KBM-7 (cell line): ENCODE measurements at regions not wholly inside any gene's neighbourhood (a gene's known extent, or its start where the extent isn't known, plus 50 kb on each side); places are given as distances from the start of the nearest gene placed in this dataset.

Source experiments
- DNase-seq: peaks from one replicate; pipeline ENCODE4 v3.0.0-alpha.2; 2015
- in situ Hi-C: fragments of 300-500 bp; cut with MboI; formaldehyde crosslinking; loops from 2 replicates; pipeline ENCODE4 v1.14.3; 2020; ENCODE audit warnings: low sequenced_read_pairs, low pct_unique_long_range_greater_than_20kb, mixed read lengths

GRCh38 chr3:3745693-3746092 is 53.5 kb upstream of the LRRN1 start:
- in situ Hi-C loops: no loop called here
- no peak for DNase-seq

GRCh38 chr3:3744826-3745225 is 54.4 kb upstream of the LRRN1 start:
- no peak for DNase-seq
- in situ Hi-C loops: no loop called here

GRCh38 chr3:3743754-3744153 is 55.5 kb upstream of the LRRN1 start:
- in situ Hi-C loops: no loop called here

GRCh38 chr3:3740061-3740460 is 59.2 kb upstream of the LRRN1 start:
- in situ Hi-C loops: no loop called here

More at GRCh38 chr3:3743754-3744153, 55.5 kb upstream of the LRRN1 start:
- DNase-seq: no peak

GRCh38 chr3:3739330-3740060 is 59.7 kb upstream of the LRRN1 start:
- in situ Hi-C loops: no loop called here

More at GRCh38 chr3:3740061-3740460, 59.2 kb upstream of the LRRN1 start:
- no peak for DNase-seq

GRCh38 chr3:3737531-3737930 is 61.7 kb upstream of the LRRN1 start:
- DNase-seq: no peak
- in situ Hi-C loops: no loop called here

More at GRCh38 chr3:3739330-3740060, 59.7 kb upstream of the LRRN1 start:
- DNase-seq: no peak

- no peak for DNase-seq
- in situ Hi-C loops: no loop called here
Measured at GRCh38 chr3:3735919-3736318, 63.3 kb upstream of the LRRN1 start.

GRCh38 chr3:3734881-3735280 is 64.3 kb upstream of the LRRN1 start:
- in situ Hi-C loops: no loop called here
- no peak for DNase-seq

- no peak for DNase-seq
- in situ Hi-C loops: no loop called here
Measured at GRCh38 chr3:3729261-3729660, 70.0 kb upstream of the LRRN1 start.

GRCh38 chr3:3726549-3726948 is 72.7 kb upstream of the LRRN1 start:
- in situ Hi-C loops: no loop called here
- DNase-seq: no peak

GRCh38 chr3:3714572-3714971 is 84.7 kb upstream of the LRRN1 start:
- DNase-seq: no peak
- in situ Hi-C loops: no loop called here

- no peak for DNase-seq
- in situ Hi-C loops: no loop called here
Measured at GRCh38 chr3:3712971-3713370, 86.3 kb upstream of the LRRN1 start.

- no peak for DNase-seq
- in situ Hi-C loops: no loop called here
Measured at GRCh38 chr3:3708769-3709115, 90.5 kb upstream of the LRRN1 start.

GRCh38 chr3:3707858-3708768 is 91.1 kb upstream of the LRRN1 start:
- no peak for DNase-seq
- in situ Hi-C loops: no loop called here

GRCh38 chr3:3705090-3705775 is 94.0 kb upstream of the LRRN1 start:
- DNase-seq: no peak
- in situ Hi-C loops: no loop called here

GRCh38 chr3:3701949-3702348 is 97.3 kb upstream of the LRRN1 start:
- in situ Hi-C loops: no loop called here

GRCh38 chr3:3699816-3700633 is 99.2 kb upstream of the LRRN1 start:
- no peak for DNase-seq
- in situ Hi-C loops: no loop called here

More at GRCh38 chr3:3701949-3702348, 97.3 kb upstream of the LRRN1 start:
- DNase-seq: no peak

GRCh38 chr3:3699407-3699806 is 99.8 kb upstream of the LRRN1 start:
- no peak for DNase-seq
- in situ Hi-C loops: no loop called here

- no peak for DNase-seq
- in situ Hi-C loops: no loop called here
Measured at GRCh38 chr3:3696345-3696744, 102.9 kb upstream of the LRRN1 start.
